ENCODE measurements at regions not wholly inside any gene's neighbourhood (a gene's known extent, or its start where the extent isn't known, plus 50 kb on each side); places are given as distances from the start of the nearest gene placed in this dataset.

DNA sequence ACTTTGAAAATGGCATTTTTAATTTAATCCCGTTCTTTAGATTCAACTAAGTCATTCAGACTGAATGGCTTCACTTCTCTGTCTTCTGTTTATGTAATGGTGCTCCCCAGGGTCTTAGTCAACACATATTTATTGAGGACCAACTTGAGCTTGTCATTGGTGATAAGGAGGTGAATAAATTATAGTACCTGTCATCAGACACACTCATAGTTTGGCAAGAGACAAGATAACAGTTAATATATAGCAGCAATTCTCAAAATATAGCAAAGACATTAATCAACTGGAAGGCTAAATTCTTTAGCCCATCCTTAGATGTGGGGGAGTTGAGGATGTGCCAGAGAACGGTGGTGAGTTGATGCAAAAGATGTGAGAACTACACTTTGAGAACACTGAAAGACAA, 78.4 kb downstream of the MACIR start:
- DNase-seq: no peak

- no peak for DNase-seq
These were observed 74.8 kb downstream of the MACIR start for GRCh38 chr5:103333376-103333775.

GRCh38 chr5:103330875-103331274, 72.3 kb downstream of the MACIR start:
- no peak for DNase-seq
